KBM-7 (cell line): ENCODE measurements at regions not wholly inside any gene's neighbourhood (a gene's known extent, or its start where the extent isn't known, plus 50 kb on each side); places are given as distances from the start of the nearest gene placed in this dataset.

ENCODE experiments used
- DNase-seq: peaks from one replicate; pipeline ENCODE4 v3.0.0-alpha.2; 2015
- in situ Hi-C: fragments of 300-500 bp; cut with MboI; formaldehyde crosslinking; loops from 2 replicates; pipeline ENCODE4 v1.14.3; 2020; ENCODE audit warnings: low sequenced_read_pairs, low pct_unique_long_range_greater_than_20kb, mixed read lengths

DNA sequence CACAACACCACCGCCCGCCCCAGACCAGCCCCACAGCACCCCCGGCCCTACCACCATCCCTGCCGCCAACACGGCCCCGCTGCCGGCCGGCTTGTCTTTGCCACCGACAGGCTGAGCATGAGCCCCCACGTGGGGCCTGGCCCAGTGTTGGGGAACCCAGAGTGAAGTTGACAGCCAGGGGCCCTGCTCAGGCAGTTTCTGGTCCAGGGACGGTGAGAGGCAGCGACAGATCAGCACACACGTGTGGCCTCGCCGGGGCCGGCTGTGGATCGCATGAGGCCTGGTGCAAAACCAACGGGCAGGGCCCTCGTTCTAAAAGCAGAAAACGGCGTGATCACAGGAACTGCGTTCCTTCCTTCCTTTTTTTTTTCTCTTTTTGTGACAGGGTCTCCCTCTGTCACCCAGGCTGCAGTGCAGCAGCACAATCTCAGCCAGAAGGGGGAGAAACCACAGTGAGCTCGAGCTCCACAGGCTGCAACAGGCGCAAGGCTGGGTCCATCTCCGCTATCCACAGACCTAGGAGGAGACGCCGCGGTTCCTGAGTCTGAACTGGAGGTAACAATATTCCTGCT, 50.5 kb upstream of the FBRSL1 start:
- in situ Hi-C loops: no loop called here
- peak; percentile 92 for DNase-seq

DNA sequence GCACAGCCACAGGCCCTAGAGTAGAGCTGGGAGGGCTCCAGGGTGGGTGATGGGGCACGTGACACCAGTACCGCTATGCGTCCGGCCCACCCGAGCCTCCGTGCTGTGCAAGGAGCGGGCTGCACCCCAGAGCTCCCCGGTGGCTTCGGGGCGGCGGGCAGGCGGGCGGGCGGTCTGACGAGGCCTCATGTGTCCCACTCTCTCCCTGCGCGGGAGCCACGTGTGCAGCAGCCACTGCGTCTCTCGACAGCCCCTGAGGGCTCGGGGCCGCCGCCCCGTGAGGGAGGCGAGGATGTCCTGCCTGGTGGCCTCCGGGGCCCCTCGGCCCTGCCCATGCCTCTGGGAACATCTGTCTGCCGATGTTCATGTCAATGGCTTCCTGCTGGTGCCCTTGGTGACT, 51.2 kb upstream of the FBRSL1 start:
- DNase-seq: no peak
- in situ Hi-C loops: no loop called here

DNA sequence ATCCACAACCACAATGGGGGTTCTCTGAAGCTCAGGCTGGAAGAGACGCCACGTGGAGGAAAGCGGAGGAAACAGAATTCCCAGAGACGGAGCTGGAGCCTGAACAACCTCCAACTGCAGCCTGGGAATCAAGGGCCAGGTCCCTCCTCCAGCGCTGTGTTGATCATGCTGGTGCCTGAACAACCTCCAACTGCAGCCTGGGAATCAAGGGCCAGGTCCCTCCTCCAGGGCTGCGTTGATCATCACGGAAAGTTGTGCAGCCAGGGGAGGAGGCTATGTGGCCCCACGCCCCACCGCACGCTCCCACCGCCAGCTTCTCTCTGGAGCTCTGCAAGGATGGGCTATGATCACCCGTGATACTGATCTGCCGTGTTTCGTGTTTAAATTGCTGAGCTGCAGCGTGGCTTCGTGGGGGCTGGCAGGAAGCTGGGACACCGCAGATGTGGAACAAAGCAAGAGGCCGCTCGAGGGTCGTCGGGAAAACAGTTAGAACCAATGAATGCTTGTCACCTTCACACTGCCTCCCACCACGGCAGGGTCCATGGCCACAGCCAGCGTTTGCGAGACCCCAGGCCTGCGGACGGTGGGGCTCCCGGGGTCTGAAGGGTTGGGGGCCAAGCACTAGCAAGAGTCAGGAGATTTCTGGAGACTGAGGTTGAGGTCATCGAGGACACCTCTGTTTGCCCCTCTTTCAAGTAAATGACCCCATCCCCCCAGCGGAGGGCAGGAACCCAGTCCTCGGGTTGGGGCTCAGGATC, 51.8 kb upstream of the FBRSL1 start:
- no peak for DNase-seq
- in situ Hi-C loops: no loop called here

DNA sequence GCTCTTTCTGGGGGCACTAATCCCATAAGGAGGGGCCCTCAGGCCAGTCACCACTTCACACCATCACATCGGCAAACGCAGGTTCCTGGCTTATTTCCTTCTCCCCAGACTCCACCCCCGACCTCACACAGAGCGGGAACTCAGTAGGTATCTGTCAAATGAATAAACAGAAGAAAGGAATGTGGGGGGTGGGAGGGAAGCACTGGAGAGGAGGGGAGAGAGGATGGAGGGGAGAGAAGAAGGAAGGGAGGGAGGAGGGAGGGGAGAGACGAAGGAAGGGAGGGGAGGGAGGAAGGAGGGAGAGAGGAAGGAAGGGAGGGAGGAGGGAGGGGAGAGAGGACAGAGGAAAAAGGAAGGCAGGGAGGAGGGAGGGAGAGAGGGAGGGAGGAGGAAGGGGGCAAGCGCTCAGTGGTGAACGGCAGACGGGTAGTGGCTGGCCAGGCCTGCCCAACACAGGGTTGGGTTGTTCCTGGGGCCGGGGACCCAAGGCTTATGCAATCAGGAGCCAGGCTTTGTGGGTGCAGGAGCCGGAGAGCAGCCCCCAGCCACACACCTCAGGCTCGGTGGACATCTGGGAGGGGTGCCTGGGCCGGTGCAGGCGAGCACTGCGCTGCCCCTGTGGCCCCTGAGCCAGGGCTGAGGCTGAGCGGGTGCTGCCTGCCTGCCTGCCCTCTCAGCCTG, 52.6 kb upstream of the FBRSL1 start:
- in situ Hi-C loops: no loop called here
- no peak for DNase-seq

DNA sequence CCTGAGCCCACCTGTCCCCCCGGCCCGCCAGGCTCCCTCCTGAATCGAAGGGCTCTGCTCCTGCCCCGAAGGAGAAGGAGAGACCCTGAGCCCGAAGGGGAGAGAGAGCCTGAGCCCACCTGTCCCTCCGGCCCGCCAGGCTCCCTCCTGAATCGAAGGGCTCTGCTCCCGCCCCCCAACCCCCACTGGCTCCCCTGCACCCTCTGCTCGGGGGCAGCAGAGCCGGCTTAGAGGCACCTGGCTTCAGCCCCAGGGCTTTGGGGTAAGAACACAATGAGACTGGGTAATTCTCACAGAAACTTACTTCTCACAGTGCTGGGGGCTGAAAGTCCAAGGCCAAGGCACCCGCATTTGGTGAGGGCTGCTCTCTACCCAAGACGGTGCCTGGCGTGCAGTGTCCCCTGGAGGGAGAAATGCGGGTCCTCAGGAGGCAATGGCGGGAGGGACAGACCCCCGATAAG, 53.1 kb upstream of the FBRSL1 start:
- in situ Hi-C loops: no loop called here
- no peak for DNase-seq

DNA sequence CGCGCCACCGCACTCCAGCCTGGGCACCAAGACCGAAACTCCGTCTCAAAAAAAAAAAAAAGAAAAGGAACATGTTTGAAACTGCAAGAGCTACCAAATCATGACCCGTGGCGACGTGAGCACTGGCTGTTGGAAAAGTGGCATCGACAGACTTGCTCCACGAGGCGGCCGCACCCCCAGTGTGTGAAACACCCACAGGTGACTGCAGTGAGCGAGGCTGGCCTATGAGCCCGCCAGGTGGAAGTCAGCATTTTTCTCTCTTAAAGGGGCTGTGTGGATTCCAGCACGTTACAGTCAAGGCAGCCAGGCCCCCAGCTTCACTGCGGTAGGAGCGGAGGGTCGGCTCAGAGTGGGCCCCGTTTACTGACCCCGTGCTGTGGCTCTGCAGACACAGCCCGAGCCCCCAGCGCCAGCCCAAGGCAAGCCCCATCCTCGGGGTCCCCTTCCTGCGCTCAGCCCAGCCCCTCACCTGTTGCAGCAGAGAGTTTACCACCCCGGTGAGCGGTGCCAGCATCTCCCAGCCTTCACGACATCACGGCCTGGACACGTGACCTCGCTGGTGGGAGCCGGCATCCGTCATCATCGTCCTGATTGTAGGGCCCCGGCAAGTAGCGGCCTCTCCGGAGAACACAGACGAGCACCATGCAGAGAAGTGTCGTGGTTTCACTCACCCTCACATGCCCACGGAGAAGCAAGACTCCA, 54.3 kb upstream of the FBRSL1 start:
- in situ Hi-C loops: no loop called here
- DNase-seq: no peak

DNA sequence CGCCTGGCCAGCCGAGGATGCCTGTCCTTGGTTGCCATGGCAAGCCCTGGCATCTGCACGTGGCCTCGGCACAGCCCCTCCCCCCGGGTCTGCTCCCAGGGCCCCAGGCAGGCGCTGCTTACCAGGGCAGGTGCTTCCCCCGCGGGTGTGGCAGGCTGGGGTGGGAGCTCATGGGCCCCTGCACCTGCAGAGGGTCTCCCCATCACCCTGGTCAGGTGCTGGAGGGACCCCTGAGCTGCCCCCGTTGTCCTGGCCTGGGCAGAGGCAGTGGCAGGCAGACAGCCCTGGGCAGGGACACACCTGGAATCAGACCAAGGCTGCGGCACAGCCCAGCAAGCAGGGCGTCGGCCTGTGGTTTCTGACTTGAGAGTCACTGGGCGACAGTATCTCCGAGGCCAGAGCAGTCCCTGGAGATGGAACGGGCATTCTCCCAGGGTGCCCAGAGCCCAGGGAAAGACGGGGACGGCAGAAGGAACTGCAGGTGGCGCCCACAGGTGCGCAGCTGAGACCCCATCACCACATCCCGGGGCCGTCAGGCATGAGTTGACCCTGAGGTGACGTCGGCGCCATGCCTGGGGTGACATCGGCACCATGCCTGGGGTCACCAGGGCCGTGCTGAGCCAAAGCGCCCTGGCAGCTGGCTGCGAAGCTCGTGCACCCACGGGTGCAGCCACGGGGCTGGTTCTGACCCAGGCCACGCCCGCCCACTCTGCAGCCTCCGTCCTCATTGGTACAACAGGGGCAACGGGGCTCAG, 56.1 kb upstream of the FBRSL1 start:
- no peak for DNase-seq
- in situ Hi-C loops: no loop called here

DNA sequence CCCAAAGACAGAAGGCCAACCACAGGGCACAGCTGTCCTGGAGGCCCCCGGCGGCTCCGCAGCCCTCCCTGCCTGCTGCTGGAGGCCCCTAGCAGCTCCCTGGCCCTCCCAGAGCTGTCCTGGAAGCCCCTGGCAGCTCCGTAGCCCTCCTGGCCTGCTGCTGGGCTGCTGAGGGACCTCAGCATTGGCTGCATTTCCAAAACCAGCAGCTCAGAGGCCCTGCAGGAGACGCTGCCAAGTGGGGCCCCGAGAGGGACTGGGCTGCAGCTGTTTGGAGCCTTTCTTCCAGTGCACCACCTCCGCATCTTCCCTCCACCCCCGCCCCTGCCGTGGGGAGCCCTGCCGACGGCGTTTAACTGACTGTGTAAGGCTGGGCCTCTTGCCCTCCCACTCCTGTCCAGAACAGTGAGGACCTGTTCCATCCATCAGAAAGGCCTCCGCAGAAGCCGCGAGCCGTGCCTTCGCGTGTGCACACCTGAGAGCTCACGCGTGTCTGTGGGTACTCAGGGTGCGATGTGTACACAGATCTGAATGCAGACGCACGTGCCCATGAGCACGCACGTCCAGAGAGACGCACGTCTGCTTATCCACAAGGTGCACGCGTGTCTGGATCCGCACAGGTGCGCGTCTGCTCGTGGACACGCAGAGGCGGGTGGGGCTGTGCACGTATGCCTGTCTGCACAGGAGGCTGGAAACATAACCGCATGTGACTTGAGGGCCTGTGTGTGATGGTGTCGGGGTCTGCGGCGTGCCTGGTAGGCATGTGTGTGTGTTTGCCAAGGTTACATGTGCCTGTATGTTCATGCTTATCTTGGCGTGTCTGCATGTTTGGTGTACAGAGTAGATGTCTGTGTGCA, 57.0 kb upstream of the FBRSL1 start:
- in situ Hi-C loops: no loop called here

DNA sequence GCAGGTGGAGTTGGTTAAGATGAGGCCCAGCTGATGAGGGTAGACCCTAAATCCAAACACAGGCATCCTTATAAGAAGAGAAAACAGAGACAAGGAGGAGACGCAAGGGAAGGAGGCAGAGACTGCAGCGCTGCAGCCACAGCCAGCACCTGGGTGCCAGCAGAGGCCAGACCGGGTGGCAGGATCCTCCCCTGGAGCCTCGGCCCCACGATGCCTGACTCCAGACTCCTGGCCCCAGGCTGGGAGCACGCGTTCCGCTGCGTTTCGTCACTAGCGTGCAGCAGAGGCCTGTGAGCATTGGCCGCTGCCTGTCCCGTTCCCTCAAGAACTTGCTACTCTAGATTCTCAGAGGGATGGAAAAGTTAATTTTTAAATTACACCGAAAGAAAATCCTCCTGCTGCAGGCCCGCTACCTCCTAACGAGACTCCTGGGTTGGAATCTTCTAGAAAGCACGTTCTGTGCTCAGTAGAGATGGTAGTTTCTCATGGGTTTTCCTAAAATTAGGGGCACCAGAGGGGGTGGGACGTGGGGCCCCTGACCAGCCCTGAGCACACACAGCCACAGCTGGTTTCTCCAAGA, 57.7 kb upstream of the FBRSL1 start:
- in situ Hi-C loops: no loop called here
- DNase-seq: no peak

More for the DNA sequence above, 57.0 kb upstream of the FBRSL1 start:
- no peak for DNase-seq

DNA sequence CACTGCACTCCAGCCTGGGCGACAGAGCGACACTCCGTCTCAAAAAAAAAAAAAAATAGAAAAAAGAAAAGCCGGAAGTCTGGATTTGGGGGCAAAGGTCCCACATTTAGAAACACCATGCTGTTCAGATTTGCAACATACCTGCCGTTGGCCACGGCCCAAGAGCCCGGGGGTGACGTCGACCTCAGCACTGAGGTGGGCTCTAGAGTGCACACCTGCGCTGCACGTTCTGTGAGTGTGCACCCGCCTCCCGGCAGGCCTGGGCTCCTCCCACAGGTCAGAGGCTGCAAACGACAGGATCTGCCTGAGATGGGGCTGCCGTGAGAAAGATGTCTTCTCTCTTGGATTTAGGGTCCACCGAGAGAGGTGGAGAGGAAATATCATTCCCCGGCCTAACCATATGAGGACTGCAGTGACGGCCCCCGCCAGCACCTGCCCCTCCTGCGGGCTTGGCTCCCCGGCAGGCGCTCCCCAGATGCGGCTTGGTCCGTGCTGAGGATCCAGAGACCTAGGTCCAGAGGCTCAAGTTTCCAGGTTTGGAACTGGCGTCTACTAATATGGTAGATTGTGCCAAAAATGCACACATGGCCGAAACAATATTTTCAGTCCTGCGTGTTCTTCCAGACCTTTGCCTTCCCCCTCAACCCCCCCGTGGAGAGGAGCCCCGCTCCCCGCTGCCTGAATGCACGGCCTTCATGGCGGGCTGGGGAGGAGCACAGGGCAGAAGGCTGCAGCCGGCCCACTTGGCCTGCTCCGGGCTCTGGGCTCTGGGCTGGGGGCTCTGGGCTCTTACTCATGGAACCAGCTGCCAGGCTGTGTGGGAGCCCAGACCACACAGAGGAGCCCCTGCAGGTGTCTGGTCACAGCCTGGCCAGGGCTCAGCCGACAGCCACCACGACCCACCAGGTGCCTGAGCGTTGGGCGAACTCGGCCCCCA, 58.8 kb upstream of the FBRSL1 start:
- DNase-seq: no peak
- in situ Hi-C loops: no loop called here

DNA sequence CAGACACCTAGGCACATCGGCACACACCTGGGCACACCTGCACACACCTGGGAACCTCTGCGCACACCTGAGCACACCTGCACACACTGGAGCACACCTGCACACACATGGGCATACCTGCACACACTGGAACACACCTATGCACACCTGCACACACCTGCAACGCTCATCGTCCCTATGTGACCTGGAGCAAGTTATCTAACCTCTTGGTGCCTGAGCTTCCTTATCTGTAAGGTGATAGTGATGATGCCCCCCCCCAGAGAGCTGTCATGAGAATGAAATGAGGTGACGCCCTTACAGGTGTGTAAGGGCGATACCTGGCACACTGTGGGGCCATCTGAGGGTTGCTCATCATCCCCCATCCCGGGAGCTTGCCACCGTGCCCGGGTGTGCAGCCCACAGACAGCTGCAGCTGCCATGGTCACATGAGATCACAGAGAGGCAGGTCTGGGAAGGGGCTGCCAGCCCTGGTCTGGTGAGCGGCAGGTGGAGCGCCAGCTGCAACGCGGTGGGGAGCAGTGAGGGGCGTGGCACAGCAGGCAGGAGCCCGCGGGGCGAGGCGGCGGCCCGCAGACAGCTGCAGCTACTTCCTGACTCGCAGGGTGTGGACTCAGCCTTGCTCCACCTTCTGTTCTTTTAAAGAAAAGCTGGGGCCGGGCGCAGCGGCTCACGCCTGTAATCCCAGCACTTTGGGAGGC, 59.9 kb upstream of the FBRSL1 start:
- in situ Hi-C loops: no loop called here
- DNase-seq: peak; percentile 80

DNA sequence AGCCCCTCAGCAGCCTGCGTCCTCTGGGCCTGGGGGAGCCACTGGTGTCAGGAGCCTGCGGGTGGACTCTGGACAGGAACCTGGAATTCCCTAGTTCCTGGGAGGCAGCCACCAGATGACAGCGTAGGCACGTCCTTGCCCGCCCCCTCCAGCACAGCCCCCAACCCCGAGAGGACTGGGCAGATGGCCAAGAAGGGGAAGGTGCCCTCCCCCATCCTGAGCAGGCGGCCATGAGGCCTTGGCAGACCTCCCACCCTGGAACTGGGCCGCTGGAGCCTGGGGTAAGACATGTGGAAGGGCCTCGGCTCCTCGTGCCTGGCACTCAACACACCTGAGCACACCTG, 60.4 kb upstream of the FBRSL1 start:
- DNase-seq: no peak
- in situ Hi-C loops: no loop called here

DNA sequence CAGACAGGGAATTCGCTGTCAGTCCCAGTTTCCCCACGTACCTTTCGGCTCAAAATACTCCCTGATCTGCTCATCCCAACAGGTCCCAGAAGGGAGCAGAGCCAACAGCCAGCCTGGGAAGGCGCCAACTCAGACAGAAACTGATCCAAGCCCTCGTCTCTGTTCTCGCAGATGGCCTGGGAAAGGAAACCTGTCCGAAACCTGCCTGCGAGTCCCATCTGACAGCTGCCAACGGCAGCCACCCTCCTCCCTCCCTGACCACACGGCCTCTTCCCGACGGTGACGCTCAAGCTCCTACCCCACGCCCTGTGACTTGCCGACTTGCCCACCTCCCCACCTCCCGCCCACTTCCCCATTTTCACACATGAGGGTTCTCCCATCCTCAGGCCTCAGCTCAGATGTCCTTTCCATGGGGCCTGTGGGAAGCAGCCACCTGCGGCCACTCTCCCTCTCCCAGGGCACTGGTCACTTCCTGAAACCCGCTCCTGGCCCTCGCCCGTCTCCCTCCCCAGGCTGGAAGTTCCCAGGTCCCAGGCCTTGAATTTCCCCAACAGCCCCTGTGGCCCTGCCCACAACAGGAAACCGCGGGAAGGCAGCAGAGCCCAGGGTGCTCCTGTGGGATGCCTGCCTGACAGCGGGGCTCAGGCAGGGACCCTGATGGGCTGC, 60.9 kb upstream of the FBRSL1 start:
- in situ Hi-C loops: no loop called here
- DNase-seq: peak; percentile 89

DNA sequence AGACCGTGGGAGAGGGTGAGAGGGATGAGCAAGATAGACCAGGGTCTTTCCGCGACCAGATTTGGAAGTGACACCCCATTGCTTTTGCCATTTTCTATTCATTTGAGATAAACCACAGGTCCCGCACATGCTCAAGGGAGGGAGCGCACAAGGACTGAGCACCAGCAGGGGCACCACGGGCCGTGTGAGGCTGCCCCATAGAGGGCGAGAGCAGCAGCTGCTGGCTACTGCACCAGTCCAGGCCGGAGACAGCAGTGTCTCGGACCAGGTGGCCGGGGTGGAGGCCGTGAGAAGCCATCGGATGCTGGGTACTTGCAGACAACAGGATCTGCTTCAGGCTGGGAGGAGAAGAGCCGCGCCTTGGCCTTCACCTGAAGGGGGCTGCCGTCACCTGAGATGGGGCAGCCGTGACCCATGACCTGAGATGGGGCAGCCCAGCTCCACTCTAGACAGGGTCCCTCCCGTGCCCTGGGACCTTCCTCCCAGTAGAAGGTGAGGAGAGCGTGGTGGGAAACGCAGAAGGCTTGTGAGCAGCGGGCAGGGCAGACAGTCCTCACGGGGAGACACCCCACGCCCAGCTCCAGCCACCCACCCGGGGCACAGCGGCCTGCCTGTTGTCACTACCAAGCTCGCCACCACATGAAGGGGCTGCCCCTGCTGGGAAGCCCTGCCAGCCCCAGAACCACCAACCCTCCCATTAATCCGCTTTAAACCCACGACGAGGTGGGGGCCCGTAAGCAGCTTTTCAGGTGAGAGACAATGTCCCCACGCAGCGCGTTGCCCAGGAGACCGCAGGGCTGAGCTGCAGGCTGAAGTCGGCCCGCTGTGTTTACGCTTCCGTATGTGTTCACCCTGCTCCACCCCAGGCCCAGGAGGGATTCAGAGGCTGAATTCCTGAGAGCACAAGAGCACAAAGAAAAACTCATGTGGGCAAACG, 61.7 kb upstream of the FBRSL1 start:
- in situ Hi-C loops: no loop called here
- no peak for DNase-seq

DNA sequence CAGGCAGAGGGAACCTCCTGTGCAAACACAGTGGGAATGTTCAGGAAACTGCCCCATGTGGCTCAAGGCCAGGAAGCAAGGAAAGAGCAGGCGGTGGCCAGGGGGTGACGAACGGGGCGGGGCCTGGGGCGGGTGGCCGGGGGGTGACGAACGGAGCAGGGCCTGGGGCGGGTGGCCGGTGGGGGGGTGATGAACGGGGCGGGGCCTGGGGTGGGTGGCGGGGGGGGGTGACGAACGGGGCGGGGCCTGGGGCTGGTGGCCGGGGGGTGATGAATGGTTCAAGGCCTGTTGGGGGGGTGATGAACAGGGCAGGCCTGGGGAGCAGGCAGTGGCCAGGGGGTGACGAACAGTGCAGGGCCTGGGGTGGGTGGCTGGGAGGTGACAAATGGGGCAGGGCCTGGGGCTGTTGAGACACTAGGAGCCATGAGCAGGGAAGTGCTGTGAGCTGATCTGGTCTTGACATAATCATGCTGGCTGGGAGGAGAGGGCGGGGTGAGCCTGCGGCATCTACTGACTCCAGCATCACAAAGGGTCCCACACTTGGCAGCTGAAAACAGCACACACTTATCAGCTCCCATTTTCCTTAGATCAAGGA, 62.7 kb upstream of the FBRSL1 start:
- DNase-seq: no peak
- in situ Hi-C loops: no loop called here
